Dendritic cell treated with granulocyte-macrophage colony-stimulating factor and Interleukin-4, amounts not matched to agents 40 ng/mL and 50 ng/mL, for 4 days (primary cell): ENCODE measurements at regions not wholly inside any gene's neighbourhood (a gene's known extent, or its start where the extent isn't known, plus 50 kb on each side); places are given as distances from the start of the nearest gene placed in this dataset.

Experiments used
- H3K27ac Mint-ChIP-seq: one replicate; pipeline ENCODE4 v1.8.0; 2022; ENCODE audit warnings: mild to moderate bottlenecking, mixed read lengths
- H3K27me3 Mint-ChIP-seq: one replicate; pipeline ENCODE4 v1.8.0; 2022; ENCODE audit warnings: mild to moderate bottlenecking, mixed read lengths
- H3K36me3 Mint-ChIP-seq: one replicate; pipeline ENCODE4 v1.8.0; 2022; ENCODE audit warnings: low read depth, mixed read lengths
- H3K4me1 Mint-ChIP-seq: one replicate; pipeline ENCODE4 v1.8.0; 2022; ENCODE audit warnings: low read depth, mixed read lengths
- H3K4me3 Mint-ChIP-seq: one replicate; pipeline ENCODE4 v1.8.0; 2022; ENCODE audit warnings: mild to moderate bottlenecking, moderate library complexity, mixed read lengths
- H3K9me3 Mint-ChIP-seq: one replicate; pipeline ENCODE4 v1.8.0; 2022; ENCODE audit warnings: mixed read lengths
- intact Hi-C: fragments of 100-400 bp; cut with micrococcal nuclease; formaldehyde crosslinking; loops from one replicate; pipeline ENCODE4 v1.15.0; 2022

DNA sequence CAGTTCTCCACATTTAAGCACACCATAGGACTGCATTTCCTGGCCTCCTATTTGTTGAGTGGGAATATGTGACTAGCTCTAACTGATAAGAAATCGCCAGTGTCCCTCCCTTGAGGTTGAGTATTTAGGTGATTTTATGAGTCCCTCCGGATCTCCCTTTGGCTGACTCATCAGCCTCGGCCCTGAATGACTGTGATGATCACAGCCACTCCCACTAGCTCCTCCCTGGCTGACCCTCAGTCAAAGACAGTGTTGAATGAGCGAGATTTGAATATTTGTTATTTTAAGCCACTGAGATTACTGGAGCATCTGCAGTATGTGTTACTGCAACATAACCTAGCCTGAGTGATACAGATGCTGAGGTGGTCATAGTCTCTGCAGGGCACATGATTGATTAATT lies 515.3 kb downstream of the EPHB1 start:
- Mint-ChIP-seq H3K27ac (no peak overlapping the region), H3K4me1 (no peaks in the 10 kb centered on the region), H3K27me3 (no peaks in the 10 kb centered on the region), H3K4me3 (no peak overlapping the region), H3K36me3 (no peaks in the 10 kb centered on the region), H3K9me3 (peaks cover 10% of the 10 kb centered on the region)
- intact Hi-C loops: no loop called here

DNA sequence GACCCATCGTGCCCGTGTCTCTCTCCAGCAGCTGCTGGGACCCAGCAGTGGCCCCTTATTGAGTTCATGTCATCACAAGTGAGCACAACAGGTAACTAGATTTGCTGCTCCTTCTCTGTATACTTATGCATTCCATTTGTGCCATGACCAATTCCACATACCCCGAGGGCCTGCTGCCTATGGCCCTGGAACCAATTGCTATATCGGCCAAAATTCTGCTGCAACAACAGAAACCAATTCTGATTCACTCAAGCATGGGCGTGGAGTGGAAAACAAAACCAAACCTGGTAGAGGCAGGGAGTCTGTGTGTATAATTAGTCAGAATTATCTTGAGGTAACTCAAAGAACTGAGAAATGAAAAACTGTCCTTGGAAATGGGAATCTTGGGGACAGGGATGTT lies 516.6 kb downstream of the EPHB1 start:
- Mint-ChIP-seq H3K9me3 (no peaks in the 10 kb centered on the region), H3K4me3 (no peak overlapping the region), H3K4me1 (no peaks in the 10 kb centered on the region), H3K36me3 (no peaks in the 10 kb centered on the region), H3K27ac (no peak overlapping the region), H3K27me3 (no peaks in the 10 kb centered on the region)
- intact Hi-C loops: no loop called here

DNA sequence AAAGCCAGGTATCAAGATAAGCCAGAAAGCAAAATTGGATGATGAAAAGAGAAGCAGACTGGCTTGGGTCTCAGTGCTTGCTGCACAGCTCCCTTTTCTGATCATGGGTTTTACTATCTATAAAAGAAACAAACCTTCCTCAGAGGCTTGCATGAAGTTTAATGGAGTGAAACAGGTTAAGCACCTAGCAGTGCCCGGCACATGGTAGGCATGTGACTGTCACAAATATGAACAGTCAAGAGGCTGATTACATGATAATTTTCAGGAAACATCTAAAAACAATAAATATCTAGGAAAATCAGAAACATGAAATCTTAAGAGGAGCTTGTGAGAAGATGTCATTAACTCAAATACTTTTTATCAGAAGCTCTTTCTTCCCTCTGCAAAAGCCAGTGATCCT lies 519.2 kb downstream of the EPHB1 start:
- Mint-ChIP-seq H3K4me1 (no peaks in the 10 kb centered on the region), H3K36me3 (no peaks in the 10 kb centered on the region), H3K27ac (no peak overlapping the region), H3K9me3 (no peaks in the 10 kb centered on the region), H3K4me3 (no peak overlapping the region), H3K27me3 (no peaks in the 10 kb centered on the region)
- intact Hi-C loops: no loop called here

- no peak overlapping the region for H3K4me3 Mint-ChIP-seq
- peaks cover 6% of the 10 kb centered on the region for H3K9me3 Mint-ChIP-seq
- H3K36me3 Mint-ChIP-seq: no peaks in the 10 kb centered on the region
- H3K4me1 Mint-ChIP-seq: no peaks in the 10 kb centered on the region
- no peak overlapping the region for H3K27ac Mint-ChIP-seq
- no peaks in the 10 kb centered on the region for H3K27me3 Mint-ChIP-seq
- intact Hi-C loops: no loop called here
These were observed 529.2 kb downstream of the EPHB1 start for GRCh38 chr3:135324301-135324700.

DNA sequence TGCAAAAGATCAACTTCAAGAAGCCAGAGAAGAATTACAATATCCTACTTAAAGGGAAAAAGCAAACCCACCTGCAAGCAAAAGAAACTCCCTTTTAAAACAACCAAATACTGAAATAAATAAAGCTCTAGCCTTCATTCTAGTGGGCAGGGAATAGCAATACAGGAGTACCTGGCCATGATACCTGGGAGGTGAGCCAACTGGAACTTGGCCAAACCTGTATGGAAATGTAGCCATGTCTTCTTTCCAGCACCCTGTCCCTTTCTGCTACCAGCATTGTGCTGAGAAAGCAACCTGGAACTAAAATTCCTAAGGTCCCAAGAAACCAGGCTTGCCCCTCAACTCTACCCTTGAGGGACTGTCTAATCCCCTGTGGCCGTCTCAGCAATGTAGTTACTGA lies 530.0 kb downstream of the EPHB1 start:
- H3K27ac Mint-ChIP-seq: no peak overlapping the region
- H3K36me3 Mint-ChIP-seq: no peaks in the 10 kb centered on the region
- no peak overlapping the region for H3K4me3 Mint-ChIP-seq
- H3K27me3 Mint-ChIP-seq: no peaks in the 10 kb centered on the region
- intact Hi-C loops: no loop called here
- H3K4me1 Mint-ChIP-seq: no peaks in the 10 kb centered on the region
- H3K9me3 Mint-ChIP-seq: peaks cover 3% of the 10 kb centered on the region

GRCh38 chr3:135325726-135326235 lies 530.7 kb downstream of the EPHB1 start:
- Mint-ChIP-seq H3K4me1 (no peaks in the 10 kb centered on the region), H3K9me3 (no peaks in the 10 kb centered on the region), H3K4me3 (no peak overlapping the region), H3K27ac (no peak overlapping the region), H3K27me3 (no peaks in the 10 kb centered on the region), H3K36me3 (no peaks in the 10 kb centered on the region)
- intact Hi-C loops: no loop called here

DNA sequence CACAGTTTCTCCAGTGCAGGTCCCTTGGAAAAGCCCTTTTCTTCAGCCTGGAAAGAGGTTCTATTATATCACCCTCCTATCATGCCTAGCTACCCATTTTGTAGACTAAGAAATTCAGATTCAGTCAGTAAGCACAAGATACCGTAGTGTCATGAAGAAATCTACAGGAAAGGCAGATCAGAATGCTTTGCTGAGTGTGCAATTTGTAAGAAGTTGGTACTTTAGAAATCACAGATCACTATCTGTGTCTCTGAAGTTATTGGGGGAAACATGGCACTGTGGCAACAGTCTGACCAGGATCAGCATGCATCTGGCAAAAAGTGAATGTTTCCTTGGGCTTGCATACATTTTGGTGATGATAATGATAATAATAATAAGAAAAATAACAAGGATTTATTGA lies 531.8 kb downstream of the EPHB1 start:
- H3K9me3 Mint-ChIP-seq: no peaks in the 10 kb centered on the region
- no peaks in the 10 kb centered on the region for H3K4me1 Mint-ChIP-seq
- no peak overlapping the region for H3K4me3 Mint-ChIP-seq
- intact Hi-C loops: no loop called here
- H3K27ac Mint-ChIP-seq: no peak overlapping the region
- no peaks in the 10 kb centered on the region for H3K27me3 Mint-ChIP-seq
- no peaks in the 10 kb centered on the region for H3K36me3 Mint-ChIP-seq

DNA sequence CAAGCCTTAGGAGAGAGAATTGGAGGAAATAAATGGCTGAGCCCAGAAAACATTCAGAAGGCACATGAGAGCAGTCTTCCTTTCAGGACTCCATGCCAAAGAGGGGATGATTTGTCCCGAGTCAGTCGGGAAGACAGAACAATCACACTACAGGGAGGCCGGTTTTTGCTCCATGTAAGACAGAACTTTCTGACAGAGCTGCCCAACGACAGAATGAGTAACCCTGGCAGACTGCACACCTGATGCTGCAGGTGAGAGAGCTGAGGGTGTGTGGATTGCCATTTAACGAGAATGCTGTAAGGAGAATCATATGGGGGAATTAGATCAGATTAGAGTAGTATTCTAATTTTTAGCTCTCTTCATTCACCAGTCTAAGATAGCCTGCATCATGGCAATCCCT lies 533.0 kb downstream of the EPHB1 start:
- Mint-ChIP-seq H3K9me3 (no peaks in the 10 kb centered on the region), H3K36me3 (no peaks in the 10 kb centered on the region), H3K27ac (no peak overlapping the region), H3K27me3 (no peaks in the 10 kb centered on the region), H3K4me3 (no peak overlapping the region), H3K4me1 (no peaks in the 10 kb centered on the region)
- intact Hi-C loops: no loop called here

DNA sequence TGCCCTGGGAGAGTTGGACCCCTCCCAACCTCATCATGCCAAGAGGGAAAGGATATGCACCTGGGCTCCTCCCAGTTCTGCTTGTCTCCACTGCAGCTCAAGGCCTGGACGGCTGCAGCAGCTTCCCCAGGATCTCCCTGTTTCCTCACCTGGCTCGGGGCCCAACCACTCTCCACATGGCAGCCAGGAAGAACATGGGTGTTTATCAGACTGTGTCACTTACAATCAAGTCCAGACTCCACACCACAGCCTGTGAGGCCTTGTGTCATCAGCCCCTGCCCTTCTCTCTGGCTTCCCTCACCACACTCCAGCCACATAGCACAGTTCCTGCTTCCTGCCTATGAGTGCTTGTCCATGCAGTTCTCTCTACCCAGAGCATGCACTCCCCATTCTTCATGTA lies 534.4 kb downstream of the EPHB1 start:
- H3K4me3 Mint-ChIP-seq: no peak overlapping the region
- intact Hi-C loops: no loop called here
- H3K27me3 Mint-ChIP-seq: no peaks in the 10 kb centered on the region
- H3K9me3 Mint-ChIP-seq: peaks cover 6% of the 10 kb centered on the region
- H3K27ac Mint-ChIP-seq: no peak overlapping the region
- H3K36me3 Mint-ChIP-seq: no peaks in the 10 kb centered on the region
- H3K4me1 Mint-ChIP-seq: no peaks in the 10 kb centered on the region

GRCh38 chr3:135337192-135337591 lies 542.1 kb downstream of the EPHB1 start:
- H3K9me3 Mint-ChIP-seq: peaks cover 32% of the 10 kb centered on the region
- H3K36me3 Mint-ChIP-seq: no peaks in the 10 kb centered on the region
- intact Hi-C loops: no loop called here
- no peak overlapping the region for H3K27ac Mint-ChIP-seq
- no peaks in the 10 kb centered on the region for H3K27me3 Mint-ChIP-seq
- H3K4me3 Mint-ChIP-seq: no peak overlapping the region
- no peaks in the 10 kb centered on the region for H3K4me1 Mint-ChIP-seq

GRCh38 chr3:135348690-135349089 lies 553.6 kb downstream of the EPHB1 start:
- H3K27ac Mint-ChIP-seq: no peak overlapping the region
- H3K36me3 Mint-ChIP-seq: no peaks in the 10 kb centered on the region

DNA sequence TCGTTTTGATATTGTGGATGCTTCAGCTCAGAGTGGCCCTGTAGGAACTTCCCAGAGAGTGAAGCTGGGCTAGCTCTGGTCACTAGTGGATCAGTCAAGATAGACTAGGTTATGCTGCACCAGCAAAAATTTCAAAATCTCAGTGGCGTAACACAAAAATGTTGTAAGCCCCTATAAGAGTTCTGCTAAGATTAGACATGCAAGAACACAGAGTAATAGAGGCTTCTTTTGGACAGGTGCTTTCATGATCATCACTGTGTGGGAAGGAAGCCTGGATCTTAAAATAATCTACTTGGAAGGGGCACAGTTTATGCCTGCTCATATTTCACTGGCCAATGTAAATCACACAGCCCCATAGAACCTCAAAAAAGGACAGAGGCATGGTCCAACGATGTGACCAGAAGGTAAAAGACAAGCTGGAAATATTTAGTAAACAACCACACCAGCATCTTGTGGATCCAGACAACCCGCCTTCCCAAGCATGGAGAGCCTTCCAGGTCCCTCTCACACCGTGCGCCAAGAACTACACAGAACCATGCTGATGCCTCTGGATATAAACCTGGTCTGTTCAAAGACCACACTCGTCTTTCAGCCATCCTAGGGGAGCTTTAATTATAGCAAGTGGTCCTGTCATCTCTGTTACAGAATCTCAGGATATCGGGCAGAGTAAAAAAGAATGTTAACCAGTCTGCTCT lies 554.3 kb downstream of the EPHB1 start:
- Mint-ChIP-seq H3K27me3 (no peaks in the 10 kb centered on the region), H3K4me3 (no peak overlapping the region), H3K4me1 (no peaks in the 10 kb centered on the region), H3K36me3 (no peaks in the 10 kb centered on the region), H3K9me3 (peaks cover 6% of the 10 kb centered on the region), H3K27ac (no peak overlapping the region)
- intact Hi-C loops: no loop called here

More at GRCh38 chr3:135348690-135349089, 553.6 kb downstream of the EPHB1 start:
- peaks cover under 1% of the 10 kb centered on the region for H3K9me3 Mint-ChIP-seq
- no peak overlapping the region for H3K4me3 Mint-ChIP-seq
- H3K4me1 Mint-ChIP-seq: no peaks in the 10 kb centered on the region
- no peaks in the 10 kb centered on the region for H3K27me3 Mint-ChIP-seq
- intact Hi-C loops: no loop called here

DNA sequence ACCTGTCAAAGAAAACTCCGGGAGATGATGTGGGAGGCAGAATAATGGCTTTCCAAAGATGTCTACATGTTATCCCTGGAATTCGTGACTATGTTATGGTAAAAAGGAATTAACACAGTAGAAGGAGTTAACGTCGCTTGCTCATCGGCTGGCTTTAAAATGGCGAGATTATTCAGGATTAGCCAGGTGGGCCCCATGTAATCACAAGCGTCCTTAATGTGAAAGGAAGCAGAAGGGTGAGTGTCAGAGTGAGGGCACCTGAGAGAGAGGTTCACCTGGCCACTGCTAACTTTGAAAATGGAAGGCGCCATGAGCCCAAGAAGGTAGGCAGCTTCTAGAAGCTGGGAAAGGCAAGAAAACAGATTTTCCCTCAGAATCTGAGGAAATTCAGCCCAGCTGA lies 557.2 kb downstream of the EPHB1 start:
- intact Hi-C loops: no loop called here
- no peak overlapping the region for H3K4me3 Mint-ChIP-seq
- H3K27ac Mint-ChIP-seq: no peak overlapping the region
- peaks cover 6% of the 10 kb centered on the region for H3K9me3 Mint-ChIP-seq
- no peaks in the 10 kb centered on the region for H3K36me3 Mint-ChIP-seq
- no peaks in the 10 kb centered on the region for H3K4me1 Mint-ChIP-seq
- H3K27me3 Mint-ChIP-seq: no peaks in the 10 kb centered on the region

- Mint-ChIP-seq H3K4me1 (no peaks in the 10 kb centered on the region), H3K36me3 (no peaks in the 10 kb centered on the region), H3K9me3 (no peaks in the 10 kb centered on the region), H3K27ac (no peak overlapping the region), H3K27me3 (no peaks in the 10 kb centered on the region), H3K4me3 (no peak overlapping the region)
- intact Hi-C loops: no loop called here
These were observed 567.8 kb downstream of the EPHB1 start for GRCh38 chr3:135362889-135363288.

DNA sequence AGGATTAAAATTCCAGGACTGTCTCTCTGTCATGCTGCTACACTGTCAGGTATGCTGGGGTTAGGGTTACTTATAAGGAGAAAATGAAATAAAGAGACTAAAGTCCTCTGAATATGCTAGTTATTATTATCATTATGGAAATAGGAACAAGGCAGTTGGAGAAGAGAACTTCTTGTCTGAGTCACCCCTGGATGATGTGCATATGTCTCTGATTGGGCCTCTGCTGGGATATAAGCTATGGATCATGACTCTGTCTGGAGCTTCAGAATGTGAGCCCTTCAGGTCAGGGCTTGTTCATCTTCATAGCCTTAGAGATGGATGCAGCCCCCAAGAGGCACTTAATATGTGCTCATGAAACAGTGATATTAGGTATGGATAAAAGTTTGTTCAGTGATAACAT lies 569.6 kb downstream of the EPHB1 start:
- no peak overlapping the region for H3K4me3 Mint-ChIP-seq
- H3K36me3 Mint-ChIP-seq: no peaks in the 10 kb centered on the region
- H3K27me3 Mint-ChIP-seq: no peaks in the 10 kb centered on the region
- no peaks in the 10 kb centered on the region for H3K9me3 Mint-ChIP-seq
- no peaks in the 10 kb centered on the region for H3K4me1 Mint-ChIP-seq
- H3K27ac Mint-ChIP-seq: no peak overlapping the region
- intact Hi-C loops: no loop called here
